ENCODE measurements at regions not wholly inside any gene's neighbourhood (a gene's known extent, or its start where the extent isn't known, plus 50 kb on each side); places are given as distances from the start of the nearest gene placed in this dataset.
A peak's percentile ranks its signal among the peaks of the same experiment; 100 is the strongest.

DNA sequence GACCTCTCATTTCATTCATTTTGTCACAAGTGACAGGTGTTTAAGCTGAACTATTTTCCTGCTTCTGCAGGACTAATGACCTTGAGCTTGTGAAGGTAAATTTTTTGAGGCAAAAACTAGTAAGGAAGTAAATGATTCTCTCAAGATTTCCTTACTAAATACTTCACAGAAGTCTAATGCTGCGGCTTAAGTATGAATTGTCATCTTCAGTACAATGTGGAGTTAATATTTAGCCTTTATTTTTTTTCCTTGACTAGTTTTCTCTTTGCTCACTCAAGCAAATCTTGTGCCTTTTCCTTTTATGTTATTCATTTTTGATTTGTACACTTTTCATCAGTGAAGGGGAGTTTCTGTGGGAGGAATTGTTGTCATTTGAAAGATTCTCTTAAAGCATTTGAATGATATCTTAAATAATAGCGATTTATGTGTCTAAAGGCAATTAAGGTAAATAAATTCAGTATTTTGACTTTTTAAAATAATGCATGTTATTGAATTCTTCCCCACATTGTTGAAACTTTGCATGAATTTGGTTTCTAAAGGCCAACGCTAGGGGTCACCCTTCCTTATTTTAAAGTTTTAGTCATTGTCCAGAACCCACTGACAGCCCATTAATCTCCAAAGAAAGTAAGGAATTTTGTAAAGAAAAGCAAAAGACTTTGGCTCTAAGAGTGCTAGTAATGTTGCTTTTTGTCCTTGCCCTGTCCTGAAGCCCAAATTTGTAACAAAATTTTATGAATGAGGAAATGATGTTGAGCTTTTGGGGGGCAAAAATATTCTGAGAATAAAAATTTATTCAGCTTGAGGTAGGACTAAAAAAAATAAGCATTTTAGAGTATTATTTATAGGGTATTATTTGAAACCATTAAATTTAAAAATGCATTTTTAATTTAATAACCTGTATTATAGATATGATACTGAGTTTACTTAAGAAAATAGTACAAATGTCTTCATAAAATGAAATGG, 157.4 kb upstream of the LAMA2 start:
- peak; percentile 55 for TF ChIP-seq CTCF (conservative IDR thresholded peaks at IDR 0.05; ENCODE audit: low read depth, low read length)
- TF ChIP-seq MAZ (IDR thresholded peaks at IDR 0.05; ENCODE audit: borderline replicate concordance, low read depth, low read length), result no peak
- TF ChIP-seq SMC3 (IDR thresholded peaks at IDR 0.05; ENCODE audit: low read depth, low read length), result peak; percentile 41
- TF ChIP-seq POLR2A (IDR thresholded peaks at IDR 0.05; ENCODE audit: low read depth, low read length), result no peak
